ENCODE measurements at regions not wholly inside any gene's neighbourhood (a gene's known extent, or its start where the extent isn't known, plus 50 kb on each side); places are given as distances from the start of the nearest gene placed in this dataset.

- TF ChIP-seq ZNF274 (IDR thresholded peaks at IDR 0.05; ENCODE audit: low read depth, low read length) (no peak), SUZ12 (IDR thresholded peaks at IDR 0.05; ENCODE audit: extremely low read depth, insufficient read depth, insufficient read length) (no peak)
These were observed 548.3 kb upstream of the ANKRD30A start for GRCh38 chr10:36577126-36577525.

Data from NT2/D1 (cell line).